ENCODE measurements at regions not wholly inside any gene's neighbourhood (a gene's known extent, or its start where the extent isn't known, plus 50 kb on each side); places are given as distances from the start of the nearest gene placed in this dataset.

- TF ChIP-seq CTCF (IDR thresholded peaks at IDR 0.05; ENCODE audit: low read depth, low read length, poor library complexity, severe bottlenecking) (no peak), EZH2phosphoT487 (IDR thresholded peaks at IDR 0.05; ENCODE audit: borderline replicate concordance, low read length) (no peak)
Measured at GRCh38 chr18:56470406-56471351, 167.7 kb downstream of the TXNL1 start.
